DOHH2 (cell line): ENCODE measurements at regions not wholly inside any gene's neighbourhood (a gene's known extent, or its start where the extent isn't known, plus 50 kb on each side); places are given as distances from the start of the nearest gene placed in this dataset.

ENCODE experiments used
- EZH2phosphoT487 ChIP-seq: fragments of 200-600 bp; sonication (generic); IDR thresholded peaks from 2 replicates; pipeline ENCODE4 v1.6.1; 2017; ENCODE audit warnings: borderline replicate concordance, mild to moderate bottlenecking, antibody characterized with exemption, low read length, moderate library complexity, mixed read lengths
- TF ChIP-seq, protein P1 (sequence below): fragments of 200-600 bp; sonication (generic); IDR thresholded peaks from one replicate; pipeline ENCODE4 v1.5.1; 2014; ENCODE audit warnings: antibody characterized with exemption, mild to moderate bottlenecking, low read depth, low read length; ENCODE audit not compliant: poor library complexity, severe bottlenecking

DNA sequence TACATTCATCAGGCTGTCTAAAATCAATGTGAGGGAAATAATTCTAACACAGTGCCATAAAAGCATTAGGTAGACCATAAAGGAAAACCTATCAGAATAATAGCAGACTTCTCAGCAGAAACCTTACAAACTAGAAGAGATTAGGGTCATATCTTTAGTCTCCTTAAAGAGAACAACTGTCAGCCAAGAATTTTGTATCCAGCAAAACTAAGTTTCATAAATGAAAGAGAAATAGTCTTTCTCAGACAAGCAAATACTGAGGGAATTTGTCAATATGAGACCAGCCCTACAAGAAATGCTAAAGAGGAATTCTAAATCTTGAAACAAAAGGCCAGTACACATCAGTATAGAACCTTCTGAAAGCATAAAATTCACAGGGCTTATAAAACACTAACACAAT lies 482.0 kb downstream of the SATB2 start:
- TF ChIP-seq, protein P1, sequence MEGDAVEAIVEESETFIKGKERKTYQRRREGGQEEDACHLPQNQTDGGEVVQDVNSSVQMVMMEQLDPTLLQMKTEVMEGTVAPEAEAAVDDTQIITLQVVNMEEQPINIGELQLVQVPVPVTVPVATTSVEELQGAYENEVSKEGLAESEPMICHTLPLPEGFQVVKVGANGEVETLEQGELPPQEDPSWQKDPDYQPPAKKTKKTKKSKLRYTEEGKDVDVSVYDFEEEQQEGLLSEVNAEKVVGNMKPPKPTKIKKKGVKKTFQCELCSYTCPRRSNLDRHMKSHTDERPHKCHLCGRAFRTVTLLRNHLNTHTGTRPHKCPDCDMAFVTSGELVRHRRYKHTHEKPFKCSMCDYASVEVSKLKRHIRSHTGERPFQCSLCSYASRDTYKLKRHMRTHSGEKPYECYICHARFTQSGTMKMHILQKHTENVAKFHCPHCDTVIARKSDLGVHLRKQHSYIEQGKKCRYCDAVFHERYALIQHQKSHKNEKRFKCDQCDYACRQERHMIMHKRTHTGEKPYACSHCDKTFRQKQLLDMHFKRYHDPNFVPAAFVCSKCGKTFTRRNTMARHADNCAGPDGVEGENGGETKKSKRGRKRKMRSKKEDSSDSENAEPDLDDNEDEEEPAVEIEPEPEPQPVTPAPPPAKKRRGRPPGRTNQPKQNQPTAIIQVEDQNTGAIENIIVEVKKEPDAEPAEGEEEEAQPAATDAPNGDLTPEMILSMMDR, result no peak
- no peak for TF ChIP-seq EZH2phosphoT487
